ENCODE measurements at regions not wholly inside any gene's neighbourhood (a gene's known extent, or its start where the extent isn't known, plus 50 kb on each side); places are given as distances from the start of the nearest gene placed in this dataset.

GRCh38 chr15:91685436-91685835, 168.1 kb upstream of the SLCO3A1 start:
- H3K9me3 ChIP-seq (ENCODE audit: control insufficient read depth in 4 of 4, low read length in 3 of 4): no peaks in the 10 kb centered on the region
- H3K9ac ChIP-seq (ENCODE audit: low read depth in 1 of 2, low read length in 2 of 2): no peak overlapping the region
- TF ChIP-seq EGR1 (IDR thresholded peaks at IDR 0.05; ENCODE audit: low read depth in 2 of 2) (no peak), HNF4G (IDR thresholded peaks at IDR 0.05) (no peak), YY1 (IDR thresholded peaks at IDR 0.05) (no peak), ZBTB33 (IDR thresholded peaks at IDR 0.05) (no peak), GABPA (IDR thresholded peaks at IDR 0.05 in 1 of 2, conservative IDR thresholded peaks at IDR 0.05 in 1 of 2) (no peak), HNF4A (conservative IDR thresholded peaks at IDR 0.05) (no peak), FOXA2 (IDR thresholded peaks at IDR 0.05) (no peak), RXRA (IDR thresholded peaks at IDR 0.05) (no peak), ATF3 (IDR thresholded peaks at IDR 0.05) (no peak), SP1 (IDR thresholded peaks at IDR 0.05) (no peak), NR2F2 (IDR thresholded peaks at IDR 0.05) (no peak), CTCF (IDR thresholded peaks at IDR 0.05; ENCODE audit: low read depth, low read length, missing input control) (no peak)

GRCh38 chr15:91688811-91689210, 164.7 kb upstream of the SLCO3A1 start:
- Histone ChIP-seq H3K4me1 (ENCODE audit: control insufficient read depth in 4 of 4, insufficient read depth in 4 of 4, low read length in 3 of 4) (no peaks in the 10 kb centered on the region), H3K27me3 (ENCODE audit: control insufficient read depth in 4 of 4, insufficient read depth in 4 of 4, low read length in 3 of 4) (no peaks in the 10 kb centered on the region), H3K27ac (ENCODE audit: low read depth in 1 of 2, low read length in 2 of 2) (no peak overlapping the region), H3K36me3 (ENCODE audit: control insufficient read depth in 4 of 4, insufficient read depth in 3 of 4, low read depth in 1 of 4, low read length in 3 of 4) (no peaks in the 10 kb centered on the region), H3K4me3 (ENCODE audit: low read depth in 1 of 3, low read length in 3 of 3) (no peak overlapping the region), H3K9me3 (ENCODE audit: control insufficient read depth in 4 of 4, low read length in 3 of 4) (no peaks in the 10 kb centered on the region), H3K9ac (ENCODE audit: low read depth in 1 of 2, low read length in 2 of 2) (no peak overlapping the region)
- no peak for TF ChIP-seq EGR1 (IDR thresholded peaks at IDR 0.05; ENCODE audit: low read depth in 2 of 2)
- TF ChIP-seq CTCF (IDR thresholded peaks at IDR 0.05; ENCODE audit: low read depth, low read length, missing input control): no peak
- TF ChIP-seq FOXA1 (IDR thresholded peaks at IDR 0.05): no peak
- 90% methylated on average over 3 of the region's 3 CpGs for WGBS
- no peak for DNase-seq (ENCODE audit: low spot score)

More at GRCh38 chr15:91685436-91685835, 168.1 kb upstream of the SLCO3A1 start:
- no peaks in the 10 kb centered on the region for H3K4me1 ChIP-seq (ENCODE audit: control insufficient read depth in 4 of 4, insufficient read depth in 4 of 4, low read length in 3 of 4)
- no peak for DNase-seq (ENCODE audit: low spot score)
- no peaks in the 10 kb centered on the region for H3K27me3 ChIP-seq (ENCODE audit: control insufficient read depth in 4 of 4, insufficient read depth in 4 of 4, low read length in 3 of 4)
- 83% methylated on average over 1 of the region's 1 CpG for WGBS
- H3K27ac ChIP-seq (ENCODE audit: low read depth in 1 of 2, low read length in 2 of 2): no peak overlapping the region
- H3K36me3 ChIP-seq (ENCODE audit: control insufficient read depth in 4 of 4, insufficient read depth in 3 of 4, low read depth in 1 of 4, low read length in 3 of 4): no peaks in the 10 kb centered on the region
- H3K4me3 ChIP-seq (ENCODE audit: low read depth in 1 of 3, low read length in 3 of 3): no peak overlapping the region
